ENCODE measurements at regions not wholly inside any gene's neighbourhood (a gene's known extent, or its start where the extent isn't known, plus 50 kb on each side); places are given as distances from the start of the nearest gene placed in this dataset.

GRCh38 chr6:40188931-40189330, 254.7 kb upstream of the MOCS1 start:
- no peak for TF ChIP-seq CTCF (IDR thresholded peaks at IDR 0.05; ENCODE audit: insufficient read depth, low read depth, low read length)
- TF ChIP-seq EZH2 (IDR thresholded peaks at IDR 0.05; ENCODE audit: insufficient read depth, low read length), result no peak

Measured in astrocyte (in vitro differentiated cells and primary cell).